Left ventricle myocardium inferior (tissue), 1 donor: ENCODE measurements at regions not wholly inside any gene's neighbourhood (a gene's known extent, or its start where the extent isn't known, plus 50 kb on each side); places are given as distances from the start of the nearest gene placed in this dataset.

ENCODE experiments used
- DNase-seq: peaks from one replicate; pipeline ENCODE4 v3.0.0-alpha.2; 2020
- H3K27ac ChIP-seq: fragments of 200-600 bp; replicated peaks from 2 replicates; pipeline ENCODE4 v1.8.0; 2021
- H3K27me3 ChIP-seq: fragments of 200-600 bp; 2 replicates; pipeline ENCODE4 v1.8.0; 2021; ENCODE audit warnings: low read depth
- H3K36me3 ChIP-seq: fragments of 200-600 bp; 2 replicates; pipeline ENCODE4 v1.8.0; 2021
- H3K4me1 ChIP-seq: fragments of 200-600 bp; 2 replicates; pipeline ENCODE4 v1.8.0; 2021
- H3K4me3 ChIP-seq: fragments of 200-600 bp; 2 replicates; pipeline ENCODE4 v1.8.0; 2021; ENCODE audit warnings: mild to moderate bottlenecking, moderate library complexity
- H3K9me3 ChIP-seq: fragments of 200-600 bp; replicated peaks from 2 replicates; pipeline ENCODE4 v1.8.0; 2021
- CTCF ChIP-seq: fragments of 200-600 bp; IDR thresholded peaks from 2 replicates; pipeline ENCODE4 v1.8.0; 2021; ENCODE audit warnings: antibody characterized with exemption, mild to moderate bottlenecking, borderline replicate concordance
- intact Hi-C: fragments of 100-400 bp; cut with micrococcal nuclease; formaldehyde crosslinking; loops from one replicate; pipeline ENCODE4 v1.11.0; 2022
- donor health status: DM: no; HTN: yes; CAD: no; lungs with severe emphysema.

GRCh38 chr5:26482076-26482809, 556.1 kb downstream of the CDH9 start:
- no peak for DNase-seq
- H3K27me3 ChIP-seq, result no peaks in the 10 kb centered on the region
- peaks cover 3% of the 10 kb centered on the region for H3K9me3 ChIP-seq
- H3K36me3 ChIP-seq, result no peaks in the 10 kb centered on the region
- peak overlapping the region; percentile 31 for H3K4me3 ChIP-seq
- intact Hi-C loops, result no loop called here
- no peak overlapping the region for H3K27ac ChIP-seq
- H3K4me1 ChIP-seq, result no peaks in the 10 kb centered on the region
- TF ChIP-seq CTCF, result no peak

DNA sequence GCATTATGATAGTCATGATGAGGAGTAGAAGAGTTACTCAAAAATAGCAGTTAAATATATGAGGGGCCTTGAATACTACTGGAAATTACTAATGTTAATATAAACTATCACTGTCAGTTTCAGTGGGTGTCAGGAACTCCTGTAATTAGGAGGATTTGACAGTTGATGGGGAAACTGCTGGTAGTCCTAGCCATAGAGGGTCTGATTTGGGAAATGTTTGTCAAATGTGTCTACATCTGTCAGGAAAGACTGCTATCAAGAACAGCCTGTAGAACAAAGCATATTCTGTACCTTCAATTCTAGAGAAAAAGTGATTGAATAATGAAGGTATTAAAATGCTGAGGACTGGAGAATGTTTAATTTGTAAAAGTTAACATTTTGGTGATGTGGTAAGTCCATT, 567.9 kb downstream of the CDH9 start:
- DNase-seq, result no peak
- H3K4me3 ChIP-seq, result no peak overlapping the region
- H3K9me3 ChIP-seq, result peaks cover 4% of the 10 kb centered on the region
- no peaks in the 10 kb centered on the region for H3K27me3 ChIP-seq
- no peak for TF ChIP-seq CTCF
- H3K4me1 ChIP-seq, result no peaks in the 10 kb centered on the region
- intact Hi-C loops, result no loop called here
- H3K36me3 ChIP-seq, result no peaks in the 10 kb centered on the region
- no peak overlapping the region for H3K27ac ChIP-seq

- Histone ChIP-seq H3K4me1 (no peaks in the 10 kb centered on the region), H3K4me3 (no peak overlapping the region), H3K27ac (no peak overlapping the region), H3K9me3 (peaks cover 13% of the 10 kb centered on the region), H3K36me3 (no peaks in the 10 kb centered on the region), H3K27me3 (no peaks in the 10 kb centered on the region)
- no peak for TF ChIP-seq CTCF
- intact Hi-C loops, result no loop called here
- DNase-seq, result no peak
Observed at GRCh38 chr5:26439121-26439520, 599.3 kb downstream of the CDH9 start.

- no peaks in the 10 kb centered on the region for H3K4me1 ChIP-seq
- intact Hi-C loops, result no loop called here
- H3K36me3 ChIP-seq, result no peaks in the 10 kb centered on the region
- TF ChIP-seq CTCF, result no peak
- no peak for DNase-seq
- no peak overlapping the region for H3K4me3 ChIP-seq
- peaks cover 7% of the 10 kb centered on the region for H3K9me3 ChIP-seq
- no peaks in the 10 kb centered on the region for H3K27me3 ChIP-seq
- H3K27ac ChIP-seq, result no peak overlapping the region
Observed at GRCh38 chr5:26434688-26435087, 603.7 kb downstream of the CDH9 start.

DNA sequence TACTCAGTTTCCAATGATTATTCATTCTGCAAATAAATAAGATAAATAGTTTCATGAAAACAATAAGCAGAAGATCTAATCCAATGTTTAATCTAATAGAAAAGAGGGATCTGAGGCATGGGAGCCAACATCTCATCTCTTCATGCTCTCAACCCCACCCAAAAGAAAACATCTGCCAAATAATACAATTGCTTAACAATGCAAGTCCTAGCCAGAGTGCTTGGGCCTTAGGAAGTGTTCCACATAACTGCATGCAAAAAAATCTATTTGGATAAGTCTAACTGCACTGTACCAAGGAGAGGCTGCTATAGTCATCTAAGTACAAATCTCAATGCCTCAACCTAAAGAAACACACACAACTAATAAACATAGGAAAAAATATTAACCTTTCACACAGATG, 606.0 kb downstream of the CDH9 start:
- Histone ChIP-seq H3K27me3 (no peaks in the 10 kb centered on the region), H3K27ac (no peak overlapping the region), H3K4me1 (no peaks in the 10 kb centered on the region), H3K4me3 (no peak overlapping the region), H3K36me3 (no peaks in the 10 kb centered on the region), H3K9me3 (peaks cover 4% of the 10 kb centered on the region)
- no peak for DNase-seq
- intact Hi-C loops, result no loop called here
- no peak for TF ChIP-seq CTCF
